ENCODE measurements at regions not wholly inside any gene's neighbourhood (a gene's known extent, or its start where the extent isn't known, plus 50 kb on each side); places are given as distances from the start of the nearest gene placed in this dataset.

DNA sequence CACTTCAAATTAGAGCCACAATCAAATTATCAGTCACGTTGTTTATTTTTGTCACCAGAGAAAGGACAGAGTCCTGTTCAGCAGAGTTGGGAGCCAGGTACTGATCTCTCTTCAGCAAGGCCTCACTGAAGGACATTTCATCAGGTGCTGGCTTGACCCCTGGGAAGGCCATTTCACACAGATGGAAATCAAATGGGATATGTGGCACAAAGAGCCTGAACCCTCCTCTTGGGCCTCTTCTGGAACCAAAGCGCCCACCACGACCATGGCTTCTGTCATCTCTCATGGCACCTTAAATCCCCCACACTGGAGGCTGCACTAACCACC is 121.5 kb downstream of the PTCSC3 start:
- H3K36me3 Mint-ChIP-seq (ENCODE audit: insufficient read depth, unreplicated experiment) = no peaks in the 10 kb centered on the region
- intact Hi-C loops (cut with micrococcal nuclease) = no loop called here
- H3K4me1 Mint-ChIP-seq (ENCODE audit: insufficient read depth, unreplicated experiment) = peaks cover 26% of the 10 kb centered on the region
- H3K27ac Mint-ChIP-seq (ENCODE audit: low read depth, unreplicated experiment) = no peak overlapping the region
- no peak for DNase-seq (ENCODE audit: unreplicated experiment)
- ChIA-PET CTCF (no interaction called here), POLR2A (interaction anchor here (1.4 kb wide), 1 partner anchor 19 kb away, joined by 5 read pairs; no protein-coding TSS in a partner anchor)
- H3K4me3 Mint-ChIP-seq (ENCODE audit: unreplicated experiment) = no peak overlapping the region
- no TSS peak for BruUV-seq (replicated peaks)
- H3K27me3 Mint-ChIP-seq (ENCODE audit: insufficient read depth, unreplicated experiment) = no peaks in the 10 kb centered on the region
- no peaks in the 10 kb centered on the region for H3K9me3 Mint-ChIP-seq (ENCODE audit: unreplicated experiment)
- TF ChIP-seq, protein P1, sequence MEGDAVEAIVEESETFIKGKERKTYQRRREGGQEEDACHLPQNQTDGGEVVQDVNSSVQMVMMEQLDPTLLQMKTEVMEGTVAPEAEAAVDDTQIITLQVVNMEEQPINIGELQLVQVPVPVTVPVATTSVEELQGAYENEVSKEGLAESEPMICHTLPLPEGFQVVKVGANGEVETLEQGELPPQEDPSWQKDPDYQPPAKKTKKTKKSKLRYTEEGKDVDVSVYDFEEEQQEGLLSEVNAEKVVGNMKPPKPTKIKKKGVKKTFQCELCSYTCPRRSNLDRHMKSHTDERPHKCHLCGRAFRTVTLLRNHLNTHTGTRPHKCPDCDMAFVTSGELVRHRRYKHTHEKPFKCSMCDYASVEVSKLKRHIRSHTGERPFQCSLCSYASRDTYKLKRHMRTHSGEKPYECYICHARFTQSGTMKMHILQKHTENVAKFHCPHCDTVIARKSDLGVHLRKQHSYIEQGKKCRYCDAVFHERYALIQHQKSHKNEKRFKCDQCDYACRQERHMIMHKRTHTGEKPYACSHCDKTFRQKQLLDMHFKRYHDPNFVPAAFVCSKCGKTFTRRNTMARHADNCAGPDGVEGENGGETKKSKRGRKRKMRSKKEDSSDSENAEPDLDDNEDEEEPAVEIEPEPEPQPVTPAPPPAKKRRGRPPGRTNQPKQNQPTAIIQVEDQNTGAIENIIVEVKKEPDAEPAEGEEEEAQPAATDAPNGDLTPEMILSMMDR (IDR thresholded peaks at IDR 0.05; ENCODE audit: unreplicated experiment) = no peak

DNA sequence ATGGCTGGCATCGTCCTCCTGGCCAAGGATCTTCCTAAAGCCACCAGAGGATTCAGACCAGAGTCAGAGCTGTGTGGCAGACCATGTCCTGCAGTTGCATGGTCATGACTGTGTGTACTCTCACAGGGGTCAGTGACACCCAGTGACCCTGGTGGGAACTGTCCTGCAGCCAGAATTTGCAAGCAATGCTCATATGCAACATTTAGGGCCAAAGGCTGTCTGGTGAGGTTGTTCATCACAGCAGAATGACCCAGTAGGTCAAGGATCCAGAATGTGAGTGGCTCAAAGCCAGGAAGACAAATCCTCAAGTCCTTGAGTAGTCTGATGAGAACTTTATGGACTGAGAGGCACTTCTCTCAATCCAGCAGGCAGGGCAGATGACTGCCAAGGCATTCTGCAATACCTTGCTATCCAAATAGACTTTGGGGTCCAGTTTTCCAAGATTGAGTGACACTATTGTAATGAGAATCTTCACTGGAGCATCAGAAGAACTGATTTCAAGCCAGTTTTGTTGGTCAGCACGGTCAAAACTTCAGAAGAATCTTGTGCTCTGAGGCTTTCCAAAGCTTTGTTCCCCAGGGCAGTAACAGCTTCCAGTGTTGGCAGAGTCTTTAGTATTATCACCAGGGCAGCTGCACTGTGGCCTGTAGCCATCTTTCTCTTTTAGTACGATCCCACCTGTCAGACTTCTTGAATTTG is 122.0 kb downstream of the PTCSC3 start:
- DNase-seq (ENCODE audit: unreplicated experiment) = no peak
- intact Hi-C loops (cut with micrococcal nuclease) = no loop called here
- no TSS peak for BruUV-seq (replicated peaks)
- Mint-ChIP-seq H3K4me3 (ENCODE audit: unreplicated experiment) (no peak overlapping the region), H3K36me3 (ENCODE audit: insufficient read depth, unreplicated experiment) (no peaks in the 10 kb centered on the region), H3K9me3 (ENCODE audit: unreplicated experiment) (no peaks in the 10 kb centered on the region), H3K27ac (ENCODE audit: low read depth, unreplicated experiment) (no peak overlapping the region), H3K27me3 (ENCODE audit: insufficient read depth, unreplicated experiment) (no peaks in the 10 kb centered on the region), H3K4me1 (ENCODE audit: insufficient read depth, unreplicated experiment) (peaks cover 26% of the 10 kb centered on the region)
- ChIA-PET POLR2A (interaction anchor here (1.4 kb wide), 1 partner anchor 19 kb away, joined by 5 read pairs; no protein-coding TSS in a partner anchor), CTCF (no interaction called here)
- TF ChIP-seq, protein P1 (IDR thresholded peaks at IDR 0.05; ENCODE audit: unreplicated experiment) = no peak

- H3K9me3 Mint-ChIP-seq (ENCODE audit: unreplicated experiment) = no peaks in the 10 kb centered on the region
- peaks cover 17% of the 10 kb centered on the region for H3K4me1 Mint-ChIP-seq (ENCODE audit: insufficient read depth, unreplicated experiment)
- ChIA-PET POLR2A (no interaction called here), CTCF (interaction anchor here (0.6 to 3.1 kb wide), 5 partner anchors 17 to 595 kb away, joined by 3 to 18 read pairs (median 4); no protein-coding TSS in a partner anchor)
- intact Hi-C loops (cut with micrococcal nuclease) = no loop called here
- H3K27me3 Mint-ChIP-seq (ENCODE audit: insufficient read depth, unreplicated experiment) = no peaks in the 10 kb centered on the region
- no peak for DNase-seq (ENCODE audit: unreplicated experiment)
- no peak overlapping the region for H3K4me3 Mint-ChIP-seq (ENCODE audit: unreplicated experiment)
- BruUV-seq (replicated peaks) = no TSS peak
- no peak overlapping the region for H3K27ac Mint-ChIP-seq (ENCODE audit: low read depth, unreplicated experiment)
- TF ChIP-seq, protein P1 (IDR thresholded peaks at IDR 0.05; ENCODE audit: unreplicated experiment) = no peak
- H3K36me3 Mint-ChIP-seq (ENCODE audit: insufficient read depth, unreplicated experiment) = no peaks in the 10 kb centered on the region
Observed at GRCh38 chr14:36052681-36053080, 123.8 kb downstream of the PTCSC3 start.

- no peaks in the 10 kb centered on the region for H3K27me3 Mint-ChIP-seq (ENCODE audit: insufficient read depth, unreplicated experiment)
- POLR2A ChIA-PET = no interaction called here
- no peaks in the 10 kb centered on the region for H3K9me3 Mint-ChIP-seq (ENCODE audit: unreplicated experiment)
- no peaks in the 10 kb centered on the region for H3K36me3 Mint-ChIP-seq (ENCODE audit: insufficient read depth, unreplicated experiment)
- H3K27ac Mint-ChIP-seq (ENCODE audit: low read depth, unreplicated experiment) = no peak overlapping the region
- DNase-seq (ENCODE audit: unreplicated experiment) = no peak
- TF ChIP-seq, protein P1 (IDR thresholded peaks at IDR 0.05; ENCODE audit: unreplicated experiment) = no peak
- H3K4me1 Mint-ChIP-seq (ENCODE audit: insufficient read depth, unreplicated experiment) = peaks cover 11% of the 10 kb centered on the region
- intact Hi-C loops (cut with micrococcal nuclease) = no loop called here
- no peak overlapping the region for H3K4me3 Mint-ChIP-seq (ENCODE audit: unreplicated experiment)
- CTCF ChIA-PET = interaction anchor here (0.5 to 3.1 kb wide), 6 partner anchors 17 to 595 kb away, joined by 3 to 18 read pairs (median 3); no protein-coding TSS in a partner anchor
- no TSS peak for BruUV-seq (replicated peaks)
Observed at GRCh38 chr14:36052063-36052462, 124.5 kb downstream of the PTCSC3 start.

Measured in MCF 10A (cell line).